22Rv1 (cell line): ENCODE measurements at regions not wholly inside any gene's neighbourhood (a gene's known extent, or its start where the extent isn't known, plus 50 kb on each side); places are given as distances from the start of the nearest gene placed in this dataset.
"Not testable (repeated sequence)": the region's sequence is repeated elsewhere in the genome, so short reads cannot be mapped to it uniquely, and the experiment has no call there.

Experiments
- H3K27ac ChIP-seq: fragments of 450-650 bp; 2 replicates; pipeline ENCODE4 v1.5.1; 2017
- ZFX ChIP-seq: fragments of 450-650 bp; IDR thresholded peaks from 2 replicates; pipeline ENCODE4 v1.6.1; 2017; ENCODE audit warnings: antibody characterized with exemption, borderline replicate concordance
- TF ChIP-seq, protein P1 (sequence below): fragments of 450-650 bp; IDR thresholded peaks from 2 replicates; pipeline ENCODE4 v1.5.1; 2017; ENCODE audit warnings: mild to moderate bottlenecking

DNA sequence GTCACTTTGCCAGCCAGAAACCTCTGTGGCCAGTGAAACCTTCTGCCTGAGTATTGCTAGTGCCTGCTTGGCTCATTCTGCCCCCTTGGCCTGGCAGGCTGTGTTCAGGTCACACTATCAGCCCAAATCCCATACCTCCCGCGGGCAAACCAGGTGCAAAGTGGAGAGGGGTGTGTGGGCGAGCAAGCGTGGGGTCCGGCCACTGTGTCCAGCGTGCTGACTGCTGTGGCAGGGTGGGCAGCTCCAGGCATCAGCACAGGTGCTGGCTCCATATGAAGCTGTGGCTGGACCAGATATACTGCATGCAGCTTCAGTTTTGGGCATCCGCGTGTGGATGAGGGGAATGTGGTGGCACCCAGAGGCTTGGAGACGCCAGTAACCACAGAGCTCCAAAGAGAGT is 576.5 kb upstream of the EDIL3 start:
- TF ChIP-seq, protein P1, sequence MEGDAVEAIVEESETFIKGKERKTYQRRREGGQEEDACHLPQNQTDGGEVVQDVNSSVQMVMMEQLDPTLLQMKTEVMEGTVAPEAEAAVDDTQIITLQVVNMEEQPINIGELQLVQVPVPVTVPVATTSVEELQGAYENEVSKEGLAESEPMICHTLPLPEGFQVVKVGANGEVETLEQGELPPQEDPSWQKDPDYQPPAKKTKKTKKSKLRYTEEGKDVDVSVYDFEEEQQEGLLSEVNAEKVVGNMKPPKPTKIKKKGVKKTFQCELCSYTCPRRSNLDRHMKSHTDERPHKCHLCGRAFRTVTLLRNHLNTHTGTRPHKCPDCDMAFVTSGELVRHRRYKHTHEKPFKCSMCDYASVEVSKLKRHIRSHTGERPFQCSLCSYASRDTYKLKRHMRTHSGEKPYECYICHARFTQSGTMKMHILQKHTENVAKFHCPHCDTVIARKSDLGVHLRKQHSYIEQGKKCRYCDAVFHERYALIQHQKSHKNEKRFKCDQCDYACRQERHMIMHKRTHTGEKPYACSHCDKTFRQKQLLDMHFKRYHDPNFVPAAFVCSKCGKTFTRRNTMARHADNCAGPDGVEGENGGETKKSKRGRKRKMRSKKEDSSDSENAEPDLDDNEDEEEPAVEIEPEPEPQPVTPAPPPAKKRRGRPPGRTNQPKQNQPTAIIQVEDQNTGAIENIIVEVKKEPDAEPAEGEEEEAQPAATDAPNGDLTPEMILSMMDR = no peak
- no peak for TF ChIP-seq ZFX
- no peak overlapping the region for H3K27ac ChIP-seq

DNA sequence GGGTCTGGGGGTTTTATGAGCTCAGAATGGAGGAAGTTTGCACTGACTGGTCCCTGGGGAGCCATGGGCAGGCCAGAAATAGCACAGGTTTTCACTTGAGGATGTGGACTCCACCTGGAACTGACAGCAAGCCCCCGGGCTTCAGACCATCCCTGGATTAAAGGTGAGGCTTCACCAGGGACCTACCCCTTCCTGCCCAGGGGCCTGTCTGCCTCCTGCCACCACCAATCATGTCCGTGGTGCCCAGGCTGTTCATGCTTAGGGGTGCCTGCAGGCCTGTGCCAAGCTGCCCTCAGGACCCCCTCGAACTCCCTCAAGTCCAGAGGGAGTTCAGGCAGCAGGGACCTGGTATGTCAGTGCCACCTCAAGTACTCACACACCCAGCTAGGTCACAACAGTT is 577.2 kb upstream of the EDIL3 start:
- TF ChIP-seq, protein P1 = no peak
- no peak for TF ChIP-seq ZFX

DNA sequence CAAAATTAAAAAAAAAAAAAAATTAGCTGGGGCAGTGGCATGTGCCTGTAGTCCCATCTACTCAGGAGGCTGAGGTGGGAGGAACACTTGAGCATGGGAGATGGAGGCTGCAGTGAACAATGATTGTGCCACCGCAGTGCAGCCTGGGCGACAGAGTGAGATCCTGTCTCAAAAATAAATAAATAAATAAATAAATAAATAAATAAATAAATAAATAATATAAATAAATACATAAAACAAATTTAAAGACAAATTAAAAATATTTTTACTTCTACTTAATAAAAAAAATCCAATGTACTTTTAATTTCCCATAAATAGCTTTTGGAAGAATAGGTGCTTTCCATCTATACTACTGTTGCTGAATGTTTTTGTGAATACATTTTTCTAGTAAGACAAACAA is 598.4 kb upstream of the EDIL3 start:
- H3K27ac ChIP-seq = no peak overlapping the region
- TF ChIP-seq ZFX = no peak
- TF ChIP-seq, protein P1 = no peak

More for the DNA sequence above, 577.2 kb upstream of the EDIL3 start:
- no peak overlapping the region for H3K27ac ChIP-seq

DNA sequence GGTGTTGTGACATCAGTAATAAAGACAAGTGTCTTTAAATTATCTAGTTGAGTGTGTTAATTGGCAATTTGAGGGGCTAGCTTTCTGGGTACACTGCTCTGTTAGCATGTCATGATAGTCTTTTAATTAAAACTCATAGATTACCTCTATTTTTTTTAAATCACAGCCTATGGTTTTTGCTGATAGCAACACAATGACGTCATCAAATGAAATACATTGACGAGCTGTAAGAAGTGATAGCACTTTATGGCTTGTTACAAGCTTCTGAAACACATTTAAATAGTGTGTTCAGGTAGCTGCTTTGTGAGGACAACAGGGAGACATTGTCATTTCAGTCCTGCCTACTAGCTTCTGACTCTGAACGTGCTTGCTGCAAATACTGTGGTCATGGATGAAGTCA is 600.5 kb upstream of the EDIL3 start:
- TF ChIP-seq, protein P1 = no peak
- TF ChIP-seq ZFX = no peak
- no peak overlapping the region for H3K27ac ChIP-seq

DNA sequence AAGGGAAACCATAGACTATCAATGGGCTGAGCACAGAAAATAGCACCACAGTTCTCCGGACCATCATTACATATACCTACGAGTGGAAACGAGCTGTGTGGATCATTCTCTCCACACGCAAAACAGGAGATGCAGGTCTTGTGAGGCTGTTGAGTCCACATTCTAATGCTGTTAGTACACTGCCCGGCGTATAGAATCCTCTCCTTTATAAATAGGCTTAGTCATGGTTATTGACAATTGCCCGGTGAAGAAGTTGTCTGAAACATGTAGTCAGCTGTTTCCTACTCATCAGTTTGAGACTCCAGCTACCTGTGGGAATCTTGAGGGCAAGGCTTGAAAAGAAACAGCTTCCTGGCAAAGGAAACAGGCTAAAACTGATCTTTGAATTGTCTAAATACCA is 602.0 kb upstream of the EDIL3 start:
- H3K27ac ChIP-seq = no peak overlapping the region
- TF ChIP-seq, protein P1 = no peak
- no peak for TF ChIP-seq ZFX

DNA sequence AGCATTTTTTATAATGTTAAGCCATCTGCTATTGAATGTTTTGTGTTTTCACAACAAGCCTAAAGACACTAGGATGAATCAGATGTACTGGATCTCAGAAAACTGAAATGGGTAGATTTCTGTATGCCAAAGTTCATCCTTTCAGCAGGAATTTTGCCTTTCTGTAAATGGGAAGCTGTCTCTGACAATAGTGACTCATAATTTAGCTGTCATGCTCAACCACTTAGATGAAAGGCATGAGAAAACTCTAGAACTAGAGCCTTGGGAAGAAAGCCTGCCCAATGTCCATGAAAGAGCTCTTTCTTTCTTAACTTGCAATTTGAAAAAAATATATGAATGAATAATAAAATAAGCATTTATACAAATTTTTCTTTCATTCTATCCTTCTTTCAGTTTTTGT is 616.0 kb upstream of the EDIL3 start:
- TF ChIP-seq, protein P1 = no peak
- TF ChIP-seq ZFX = no peak

DNA sequence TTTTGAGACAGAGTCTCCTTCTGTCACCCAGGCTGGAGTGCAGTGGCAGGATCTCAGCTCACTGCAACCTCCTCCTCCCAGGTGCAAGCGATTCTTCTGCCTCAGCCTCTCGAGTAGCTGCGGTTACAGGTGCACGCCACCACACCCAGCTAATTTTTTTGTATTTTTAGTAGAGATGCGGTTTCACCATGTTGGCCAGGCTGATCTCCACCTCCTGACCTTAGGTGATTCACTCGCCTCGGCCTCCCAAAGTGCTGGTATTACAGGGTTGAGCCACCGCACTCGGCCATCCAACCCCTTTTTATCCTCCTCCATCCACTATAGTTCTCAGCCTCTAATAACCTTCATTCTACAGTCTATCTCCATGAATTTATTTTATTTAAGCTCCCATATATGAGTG is 617.3 kb upstream of the EDIL3 start:
- not testable (repeated sequence) for H3K27ac ChIP-seq

More for the DNA sequence above, 616.0 kb upstream of the EDIL3 start:
- H3K27ac ChIP-seq = no peak overlapping the region

DNA sequence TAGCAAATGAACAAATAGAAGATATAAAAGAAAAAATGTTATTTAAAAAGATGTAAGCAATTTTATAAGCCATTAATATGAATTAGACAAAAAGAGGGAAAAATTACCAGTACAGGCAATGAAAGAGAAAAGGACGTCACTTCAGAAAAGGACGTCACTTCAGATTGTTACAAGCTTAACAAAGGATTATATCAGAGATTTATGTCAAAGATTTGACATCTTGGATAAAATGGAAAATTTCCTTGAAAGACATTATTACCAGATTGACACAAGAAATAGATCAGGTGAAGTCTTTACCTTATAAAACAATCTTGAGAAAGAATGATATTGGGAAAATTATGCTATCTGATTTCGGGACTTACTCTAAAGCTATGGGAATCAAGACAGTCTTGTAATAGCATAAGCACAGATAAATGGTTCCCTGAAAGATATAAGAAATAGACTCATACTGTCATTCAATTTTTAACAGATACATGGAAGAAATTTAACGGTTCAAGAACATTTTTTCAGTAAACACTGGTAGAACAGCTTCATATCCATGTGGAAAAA is 625.4 kb upstream of the EDIL3 start:
- TF ChIP-seq ZFX = no peak
- TF ChIP-seq, protein P1 = no peak
- no peak overlapping the region for H3K27ac ChIP-seq
